GM12878 (cell line): ENCODE measurements at regions not wholly inside any gene's neighbourhood (a gene's known extent, or its start where the extent isn't known, plus 50 kb on each side); places are given as distances from the start of the nearest gene placed in this dataset.

ENCODE experiments used
- BRCA1 ChIP-seq: IDR thresholded peaks from 2 replicates; pipeline ENCODE4 v1.6.1; 2011; ENCODE audit warnings: low read depth, low read length, improper control_type of control experiment
- GABPA ChIP-seq: IDR thresholded peaks from 2 replicates; pipeline ENCODE4 v1.6.1; 2014; ENCODE audit warnings: antibody characterized with exemption, low read depth, mild to moderate bottlenecking, inconsistent platforms
- POLR2AphosphoS5 ChIP-seq: IDR thresholded peaks from 2 replicates; pipeline ENCODE4 v1.6.1; 2011; ENCODE audit warnings: mild to moderate bottlenecking, low read length, inconsistent platforms

- no peak for TF ChIP-seq BRCA1
- no peak for TF ChIP-seq POLR2AphosphoS5
- TF ChIP-seq GABPA = no peak
Measured at GRCh38 chr13:89027694-89028306, 1356.6 kb downstream of the SLITRK5 start.
